A673 (cell line): ENCODE measurements at regions not wholly inside any gene's neighbourhood (a gene's known extent, or its start where the extent isn't known, plus 50 kb on each side); places are given as distances from the start of the nearest gene placed in this dataset.
"Not testable (repeated sequence)": the region's sequence is repeated elsewhere in the genome, so short reads cannot be mapped to it uniquely, and the experiment has no call there.

ENCODE experiments used
- BruUV-seq: library from RNA; stranded (reverse); fragments of 400-500 nt; replicated peaks from 2 replicates; lab custom pipeline; 2021; lab: Mats Ljungman, UMichigan
- CTCF ChIA-PET: fragments of 300-600 bp; sonication (Branson Sonifier 250); formaldehyde crosslinking; loops from one replicate; lab custom pipeline; 2022; ENCODE audit warnings: antibody characterized with exemption; lab: Charles Lee
- POLR2A ChIA-PET: fragments of 300-600 bp; sonication (Branson Sonifier 250); formaldehyde crosslinking; loops from one replicate; lab custom pipeline; 2022; ENCODE audit warnings: antibody characterized with exemption; ENCODE audit not compliant: low non-redundant PET; lab: Charles Lee
- DNase-seq: peaks from one replicate; pipeline ENCODE4 v3.0.0-alpha.2; 2015; ENCODE audit warnings: low spot score
- H3K27ac ChIP-seq: fragments of 200-600 bp; sonication (generic); 2 replicates; pipeline ENCODE4 v1.5.1; 2016; ENCODE audit warnings: mixed run types, low read depth, mild to moderate bottlenecking, mixed read lengths, antibody characterized with exemption, low read length; ENCODE audit not compliant: poor library complexity, severe bottlenecking
- H3K27me3 ChIP-seq: fragments of 200-600 bp; sonication (generic); replicated peaks from 2 replicates; pipeline ENCODE4 v1.6.1; 2017; ENCODE audit warnings: mixed run types, low read depth, mild to moderate bottlenecking, mixed read lengths, antibody characterized with exemption, low read length; ENCODE audit not compliant: insufficient read depth, poor library complexity
- H3K36me3 ChIP-seq: fragments of 200-600 bp; sonication (generic); 2 replicates; pipeline ENCODE4 v1.6.1; 2016; ENCODE audit warnings: mixed run types, mild to moderate bottlenecking, mixed read lengths, antibody characterized with exemption, low read length; ENCODE audit not compliant: insufficient read depth, poor library complexity, severe bottlenecking
- H3K4me1 ChIP-seq: fragments of 200-600 bp; sonication (generic); 2 replicates; pipeline ENCODE4 v1.6.1; 2017; ENCODE audit warnings: mixed run types, mild to moderate bottlenecking, mixed read lengths, antibody characterized with exemption, low read length; ENCODE audit not compliant: insufficient read depth, poor library complexity, severe bottlenecking
- H3K4me3 ChIP-seq: fragments of 200-600 bp; sonication (generic); 2 replicates; pipeline ENCODE4 v1.5.1; 2016; ENCODE audit warnings: low read depth, mixed run types, mild to moderate bottlenecking, mixed read lengths, low read length; ENCODE audit not compliant: poor library complexity, severe bottlenecking
- H3K9me3 ChIP-seq: fragments of 200-600 bp; sonication (generic); 2 replicates; pipeline ENCODE4 v1.6.1; 2016; ENCODE audit warnings: mixed run types, low read depth, mild to moderate bottlenecking, mixed read lengths, antibody characterized with exemption, low read length; ENCODE audit not compliant: poor library complexity, severe bottlenecking
- CTCF ChIP-seq: fragments of 300-800, 200-600 bp; sonication (generic); conservative IDR thresholded peaks from 2 replicates; pipeline ENCODE4 v1.5.1; 2017; ENCODE audit warnings: low read depth, mild to moderate bottlenecking, antibody characterized with exemption, low read length, moderate library complexity, mixed read lengths
- EZH2 ChIP-seq: fragments of 200-600 bp; sonication (generic); IDR thresholded peaks from 2 replicates; pipeline ENCODE4 v1.6.1; 2017; ENCODE audit warnings: borderline replicate concordance, low read depth, mild to moderate bottlenecking, mixed read lengths, antibody characterized with exemption, low read length; ENCODE audit not compliant: poor library complexity, severe bottlenecking
- intact Hi-C: fragments of 100-400 bp; cut with micrococcal nuclease; formaldehyde crosslinking; loops from one replicate; pipeline ENCODE4 v1.10.0; 2022; ENCODE audit not compliant: unreplicated experiment

DNA sequence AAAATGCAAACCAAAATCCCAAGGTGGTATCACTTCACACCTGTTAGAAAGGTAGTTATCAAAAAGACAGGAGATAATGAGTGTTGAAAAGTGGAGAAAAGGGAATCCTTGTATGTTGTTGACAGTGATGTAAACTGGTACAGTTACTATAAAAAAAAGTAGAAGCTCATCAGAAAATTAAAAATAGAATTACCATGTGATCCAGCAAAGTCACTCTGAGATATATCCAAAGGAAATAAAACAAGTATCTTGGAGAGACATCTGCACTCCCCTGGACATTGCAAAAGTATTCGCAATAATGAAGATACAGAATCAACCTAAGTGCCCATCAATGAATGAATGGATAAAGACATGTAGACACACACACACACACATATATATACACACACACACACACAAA, 208.3 kb upstream of the PIEZO2 start:
- Histone ChIP-seq H3K36me3 (no peaks in the 10 kb centered on the region), H3K27me3 (no peaks in the 10 kb centered on the region), H3K9me3 (no peaks in the 10 kb centered on the region), H3K4me3 (no peak overlapping the region), H3K27ac (no peak overlapping the region), H3K4me1 (no peaks in the 10 kb centered on the region)
- no peak for DNase-seq
- TF ChIP-seq EZH2 (no peak), CTCF (no peak)
- CTCF ChIA-PET = no interaction called here
- no TSS peak for BruUV-seq
- intact Hi-C loops = no loop called here
- POLR2A ChIA-PET = no interaction called here

- CTCF ChIA-PET, BruUV-seq, intact Hi-C loops, H3K27me3 ChIP-seq, H3K27ac ChIP-seq, H3K36me3 ChIP-seq, H3K4me3 ChIP-seq, H3K9me3 ChIP-seq, DNase-seq, POLR2A ChIA-PET, H3K4me1 ChIP-seq: not testable (repeated sequence)
These were observed 195.2 kb upstream of the PIEZO2 start for GRCh38 chr18:11344576-11344975.

GRCh38 chr18:11343096-11343495, 193.7 kb upstream of the PIEZO2 start:
- Histone ChIP-seq H3K9me3 (no peaks in the 10 kb centered on the region), H3K27ac (no peak overlapping the region), H3K4me3 (no peak overlapping the region), H3K4me1 (no peaks in the 10 kb centered on the region), H3K27me3 (no peaks in the 10 kb centered on the region), H3K36me3 (no peaks in the 10 kb centered on the region)
- CTCF ChIA-PET = no interaction called here
- no TSS peak for BruUV-seq
- intact Hi-C loops = no loop called here
- no peak for TF ChIP-seq CTCF
- POLR2A ChIA-PET = no interaction called here
- no peak for DNase-seq

DNA sequence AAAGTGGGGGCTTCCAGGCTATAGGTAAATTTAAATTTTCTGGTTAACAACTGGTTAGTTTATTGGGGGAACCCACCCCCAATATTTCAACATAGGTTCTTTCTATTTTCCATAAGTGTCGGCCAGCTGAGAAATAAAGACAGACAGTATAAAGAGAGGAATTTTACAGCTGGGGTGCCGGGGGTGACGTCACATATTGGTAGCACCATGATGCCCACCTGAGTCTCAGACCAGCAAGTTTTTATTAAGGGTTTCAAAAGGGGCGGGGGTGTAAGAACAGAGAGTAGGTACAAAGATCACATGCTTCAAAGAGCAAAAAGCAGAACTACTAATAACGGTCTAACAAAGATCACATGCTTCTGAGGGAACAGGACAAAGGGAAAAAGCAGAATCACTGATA, 192.7 kb upstream of the PIEZO2 start:
- POLR2A ChIA-PET, H3K4me3 ChIP-seq, H3K27ac ChIP-seq, H3K27me3 ChIP-seq, CTCF ChIA-PET, DNase-seq, BruUV-seq, H3K36me3 ChIP-seq, H3K9me3 ChIP-seq, intact Hi-C loops, H3K4me1 ChIP-seq: not testable (repeated sequence)
